Sigmoid colon (tissue), 4 donors: ENCODE measurements at regions not wholly inside any gene's neighbourhood (a gene's known extent, or its start where the extent isn't known, plus 50 kb on each side); places are given as distances from the start of the nearest gene placed in this dataset.

Source experiments
- EP300 ChIP-seq, 4 donors: sonication (generic); formaldehyde crosslinking; IDR thresholded peaks; one replicate each; pipeline ENCODE4 v1.6.1; 2017; ENCODE audit warnings: antibody characterized with exemption in 4 of 4
- POLR2AphosphoS5 ChIP-seq, 4 donors: sonication (generic); formaldehyde crosslinking; IDR thresholded peaks; one replicate each; pipeline ENCODE4 v1.6.1; 2017; ENCODE audit warnings: antibody characterized with exemption in 4 of 4
- TF ChIP-seq, protein P1 (sequence below), 4 experiments: fragments of 450-650 bp in 3 of 4; fragments of 200-600 bp in 1 of 4; IDR thresholded peaks; one replicate each; pipeline ENCODE4 v1.5.1; 2016 to 2019; ENCODE audit warnings: antibody characterized with exemption in 4 of 4, mild to moderate bottlenecking in 3 of 4, moderate library complexity in 2 of 4

DNA sequence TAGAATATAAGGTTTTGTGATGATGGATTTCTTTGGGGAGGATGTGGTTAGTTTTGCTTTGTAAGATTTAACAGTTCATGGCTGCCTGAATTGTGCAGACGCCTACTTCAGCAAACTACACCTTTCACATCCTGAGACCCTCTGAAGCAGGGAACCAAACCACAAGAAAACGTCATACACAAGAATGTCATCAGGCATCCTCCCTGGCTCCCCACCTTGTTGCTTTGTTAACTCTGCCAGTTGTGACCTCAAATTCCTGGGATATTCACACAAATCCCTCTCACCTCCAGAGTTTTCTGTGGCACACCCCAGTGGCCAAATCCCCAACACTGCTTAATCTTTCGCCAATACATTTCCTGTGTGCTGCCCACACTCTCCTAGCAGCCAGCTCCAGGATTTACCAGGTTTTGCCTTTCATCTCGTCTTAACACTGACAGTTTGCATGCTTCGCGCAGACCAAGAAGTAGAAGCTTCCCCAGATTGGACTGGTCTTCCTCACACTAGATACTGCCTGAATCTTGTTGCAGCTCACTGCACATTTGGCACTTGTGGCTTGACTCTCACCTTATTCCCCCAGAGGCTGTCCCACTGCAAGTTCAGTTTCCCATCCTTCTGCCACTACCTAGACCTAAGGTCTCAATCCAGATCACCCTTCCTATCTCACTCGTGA is 51.1 kb upstream of the CTTNBP2NL start:
- TF ChIP-seq, protein P1, sequence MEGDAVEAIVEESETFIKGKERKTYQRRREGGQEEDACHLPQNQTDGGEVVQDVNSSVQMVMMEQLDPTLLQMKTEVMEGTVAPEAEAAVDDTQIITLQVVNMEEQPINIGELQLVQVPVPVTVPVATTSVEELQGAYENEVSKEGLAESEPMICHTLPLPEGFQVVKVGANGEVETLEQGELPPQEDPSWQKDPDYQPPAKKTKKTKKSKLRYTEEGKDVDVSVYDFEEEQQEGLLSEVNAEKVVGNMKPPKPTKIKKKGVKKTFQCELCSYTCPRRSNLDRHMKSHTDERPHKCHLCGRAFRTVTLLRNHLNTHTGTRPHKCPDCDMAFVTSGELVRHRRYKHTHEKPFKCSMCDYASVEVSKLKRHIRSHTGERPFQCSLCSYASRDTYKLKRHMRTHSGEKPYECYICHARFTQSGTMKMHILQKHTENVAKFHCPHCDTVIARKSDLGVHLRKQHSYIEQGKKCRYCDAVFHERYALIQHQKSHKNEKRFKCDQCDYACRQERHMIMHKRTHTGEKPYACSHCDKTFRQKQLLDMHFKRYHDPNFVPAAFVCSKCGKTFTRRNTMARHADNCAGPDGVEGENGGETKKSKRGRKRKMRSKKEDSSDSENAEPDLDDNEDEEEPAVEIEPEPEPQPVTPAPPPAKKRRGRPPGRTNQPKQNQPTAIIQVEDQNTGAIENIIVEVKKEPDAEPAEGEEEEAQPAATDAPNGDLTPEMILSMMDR (IDR thresholded peaks at IDR 0.05), result no peak
- TF ChIP-seq POLR2AphosphoS5 (IDR thresholded peaks at IDR 0.05), result no peak
- no peak for TF ChIP-seq EP300 (IDR thresholded peaks at IDR 0.05)
